ENCODE measurements at regions not wholly inside any gene's neighbourhood (a gene's known extent, or its start where the extent isn't known, plus 50 kb on each side); places are given as distances from the start of the nearest gene placed in this dataset.
"Not testable (repeated sequence)": the region's sequence is repeated elsewhere in the genome, so short reads cannot be mapped to it uniquely, and the experiment has no call there.

DNA sequence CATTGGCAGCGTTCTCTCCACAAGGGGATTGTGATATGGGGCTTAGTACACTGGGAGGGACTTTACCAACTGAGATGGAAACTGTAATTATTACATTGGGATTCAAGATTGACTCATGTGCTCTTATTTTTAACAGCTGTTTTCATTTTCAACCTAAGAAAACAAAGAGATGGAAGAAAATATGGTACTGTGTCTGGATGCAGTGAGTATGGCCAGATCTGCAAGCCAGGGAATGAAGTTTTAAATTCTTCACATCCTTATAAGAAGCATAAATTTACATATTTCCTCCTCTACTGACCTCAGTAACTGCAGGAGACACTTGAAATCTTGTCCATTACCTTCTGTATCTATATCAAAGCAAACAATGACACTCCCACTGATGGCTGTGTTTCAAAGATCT is 81.5 kb upstream of the EDEM3 start:
- H3K27ac ChIP-seq (ENCODE audit: low read depth in 1 of 2, low read length in 1 of 2): no peak overlapping the region
- TF ChIP-seq, protein P1, sequence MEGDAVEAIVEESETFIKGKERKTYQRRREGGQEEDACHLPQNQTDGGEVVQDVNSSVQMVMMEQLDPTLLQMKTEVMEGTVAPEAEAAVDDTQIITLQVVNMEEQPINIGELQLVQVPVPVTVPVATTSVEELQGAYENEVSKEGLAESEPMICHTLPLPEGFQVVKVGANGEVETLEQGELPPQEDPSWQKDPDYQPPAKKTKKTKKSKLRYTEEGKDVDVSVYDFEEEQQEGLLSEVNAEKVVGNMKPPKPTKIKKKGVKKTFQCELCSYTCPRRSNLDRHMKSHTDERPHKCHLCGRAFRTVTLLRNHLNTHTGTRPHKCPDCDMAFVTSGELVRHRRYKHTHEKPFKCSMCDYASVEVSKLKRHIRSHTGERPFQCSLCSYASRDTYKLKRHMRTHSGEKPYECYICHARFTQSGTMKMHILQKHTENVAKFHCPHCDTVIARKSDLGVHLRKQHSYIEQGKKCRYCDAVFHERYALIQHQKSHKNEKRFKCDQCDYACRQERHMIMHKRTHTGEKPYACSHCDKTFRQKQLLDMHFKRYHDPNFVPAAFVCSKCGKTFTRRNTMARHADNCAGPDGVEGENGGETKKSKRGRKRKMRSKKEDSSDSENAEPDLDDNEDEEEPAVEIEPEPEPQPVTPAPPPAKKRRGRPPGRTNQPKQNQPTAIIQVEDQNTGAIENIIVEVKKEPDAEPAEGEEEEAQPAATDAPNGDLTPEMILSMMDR (IDR thresholded peaks at IDR 0.05; ENCODE audit: control extremely low read depth, extremely low read depth): no peak
- H3K4me1 ChIP-seq (ENCODE audit: control insufficient read depth in 5 of 5, insufficient read depth in 5 of 5, low read length in 5 of 5): peaks cover 0 to 42% (median 0%) of the 10 kb centered on the region in 5 donors
- no peaks in the 10 kb centered on the region for H3K9me3 ChIP-seq (ENCODE audit: control insufficient read depth in 4 of 4, insufficient read depth in 3 of 4, low read length in 3 of 4)
- no peaks in the 10 kb centered on the region for H3K27me3 ChIP-seq (ENCODE audit: control insufficient read depth in 3 of 3, insufficient read depth in 3 of 3, low read length in 2 of 3)
- no peak overlapping the region for H3K4me3 ChIP-seq
- ATAC-seq (ENCODE audit: insufficient read depth, low FRiP score): no peak
- no peak overlapping the region for H3K9ac ChIP-seq (ENCODE audit: insufficient read depth in 1 of 2, low read length in 2 of 2)
- DNase-seq: no peak
- H3K36me3 ChIP-seq (ENCODE audit: control insufficient read depth in 4 of 4, insufficient read depth in 4 of 4, low read length in 4 of 4): peaks cover 0 to 5% (median 0%) of the 10 kb centered on the region in 4 donors
- 93 to 97% methylated on average over 1 of the region's 1 CpG for WGBS, 2 donors

DNA sequence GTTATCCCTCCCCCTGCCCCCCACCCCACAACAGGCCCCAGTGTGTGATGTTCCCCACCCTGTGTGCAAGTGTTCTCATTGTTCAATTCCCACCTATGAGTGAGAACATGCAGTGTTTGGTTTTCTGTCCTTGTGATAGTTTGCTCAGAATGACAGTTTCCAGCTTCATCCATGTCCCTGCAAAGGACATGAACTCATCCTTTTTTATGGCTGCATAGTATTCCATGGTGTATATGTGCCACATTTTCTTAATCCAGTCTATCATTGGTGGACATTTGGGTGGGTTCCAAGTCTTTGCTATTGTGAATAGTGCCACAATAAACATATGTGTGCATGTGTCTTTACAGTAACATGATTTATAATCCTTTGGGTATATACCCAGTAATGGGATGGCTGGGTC is 79.3 kb upstream of the EDEM3 start:
- H3K27me3 ChIP-seq (ENCODE audit: control insufficient read depth in 3 of 3, insufficient read depth in 3 of 3, low read length in 2 of 3); H3K9ac ChIP-seq (ENCODE audit: insufficient read depth in 1 of 2, low read length in 2 of 2); H3K27ac ChIP-seq (ENCODE audit: low read depth in 1 of 2, low read length in 1 of 2); DNase-seq; H3K9me3 ChIP-seq (ENCODE audit: control insufficient read depth in 4 of 4, insufficient read depth in 3 of 4, low read length in 3 of 4); ATAC-seq (ENCODE audit: insufficient read depth, low FRiP score); H3K4me3 ChIP-seq: not testable (repeated sequence)
- H3K4me1 ChIP-seq (ENCODE audit: control insufficient read depth in 5 of 5, insufficient read depth in 5 of 5, low read length in 5 of 5): peaks cover 0 to 35% (median 0%) of the 10 kb centered on the region in 5 donors
- peaks cover 0 to 12% (median 0%) of the 10 kb centered on the region in 4 donors for H3K36me3 ChIP-seq (ENCODE audit: control insufficient read depth in 4 of 4, insufficient read depth in 4 of 4, low read length in 4 of 4)

DNA sequence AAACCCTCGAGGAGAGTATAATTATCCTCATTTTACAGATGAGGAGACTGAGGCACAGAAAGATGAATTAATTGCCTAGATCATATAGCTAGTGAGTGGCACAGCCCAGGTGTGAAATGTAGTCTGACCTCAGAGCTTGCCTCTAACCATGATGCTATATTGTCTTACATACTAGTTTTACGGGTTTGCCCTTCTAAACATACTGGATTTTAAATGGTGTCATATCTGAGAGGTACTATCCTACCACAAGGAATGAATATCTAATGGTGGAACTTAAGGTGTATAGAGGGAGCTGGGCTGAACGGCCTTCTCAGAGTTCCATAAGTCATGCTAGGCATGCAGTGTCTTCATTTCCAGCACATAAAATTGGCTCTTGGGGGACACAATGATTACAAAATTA is 77.9 kb upstream of the EDEM3 start:
- no peaks in the 10 kb centered on the region for H3K27me3 ChIP-seq (ENCODE audit: control insufficient read depth in 3 of 3, insufficient read depth in 3 of 3, low read length in 2 of 3)
- TF ChIP-seq, protein P1 (IDR thresholded peaks at IDR 0.05; ENCODE audit: control extremely low read depth, extremely low read depth): no peak

DNA sequence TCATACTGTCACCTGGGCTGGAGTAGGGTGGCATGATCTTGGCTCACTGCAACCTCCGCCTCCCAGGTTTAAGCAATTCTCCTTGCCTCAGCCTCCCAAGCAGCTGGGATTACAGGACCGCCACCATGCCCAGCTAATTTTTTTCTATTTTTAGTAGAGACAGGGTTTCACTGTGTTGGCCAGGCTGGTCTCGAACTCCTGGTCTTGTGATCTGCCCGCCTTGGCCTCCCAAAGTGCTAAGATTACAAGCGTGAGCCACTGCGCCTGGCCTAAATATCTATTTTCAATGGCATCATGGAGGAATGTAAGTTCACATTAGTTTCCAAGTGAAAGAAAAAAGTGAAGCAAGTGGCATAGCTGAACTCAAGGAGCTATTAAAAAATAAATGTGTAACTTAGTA is 74.8 kb upstream of the EDEM3 start:
- peak in 1 of 3 donors; percentile 26 for DNase-seq
- not testable (repeated sequence) for H3K27ac ChIP-seq (ENCODE audit: low read depth in 1 of 2, low read length in 1 of 2); H3K4me3 ChIP-seq; H3K9me3 ChIP-seq (ENCODE audit: control insufficient read depth in 4 of 4, insufficient read depth in 3 of 4, low read length in 3 of 4); H3K9ac ChIP-seq (ENCODE audit: insufficient read depth in 1 of 2, low read length in 2 of 2); H3K27me3 ChIP-seq (ENCODE audit: control insufficient read depth in 3 of 3, insufficient read depth in 3 of 3, low read length in 2 of 3); ATAC-seq (ENCODE audit: insufficient read depth, low FRiP score)
- peaks cover 0 to 13% (median 0%) of the 10 kb centered on the region in 5 donors for H3K4me1 ChIP-seq (ENCODE audit: control insufficient read depth in 5 of 5, insufficient read depth in 5 of 5, low read length in 5 of 5)
- H3K36me3 ChIP-seq (ENCODE audit: control insufficient read depth in 4 of 4, insufficient read depth in 4 of 4, low read length in 4 of 4): peaks cover 0 to 12% (median 0%) of the 10 kb centered on the region in 4 donors
- 94 to 95% methylated on average over 6 of the region's 6 CpGs for WGBS, 2 donors

More for the DNA sequence above, 77.9 kb upstream of the EDEM3 start:
- WGBS, 2 donors: 95 to 98% methylated on average over 3 of the region's 3 CpGs
- ATAC-seq (ENCODE audit: insufficient read depth, low FRiP score): no peak
- H3K9ac ChIP-seq (ENCODE audit: insufficient read depth in 1 of 2, low read length in 2 of 2): no peak overlapping the region
- no peaks in the 10 kb centered on the region for H3K9me3 ChIP-seq (ENCODE audit: control insufficient read depth in 4 of 4, insufficient read depth in 3 of 4, low read length in 3 of 4)
- peaks cover 0 to 12% (median 0%) of the 10 kb centered on the region in 4 donors for H3K36me3 ChIP-seq (ENCODE audit: control insufficient read depth in 4 of 4, insufficient read depth in 4 of 4, low read length in 4 of 4)
- DNase-seq: no peak
- peaks cover 0 to 27% (median 0%) of the 10 kb centered on the region in 5 donors for H3K4me1 ChIP-seq (ENCODE audit: control insufficient read depth in 5 of 5, insufficient read depth in 5 of 5, low read length in 5 of 5)
- H3K27ac ChIP-seq (ENCODE audit: low read depth in 1 of 2, low read length in 1 of 2): no peak overlapping the region
- H3K4me3 ChIP-seq: no peak overlapping the region

DNA sequence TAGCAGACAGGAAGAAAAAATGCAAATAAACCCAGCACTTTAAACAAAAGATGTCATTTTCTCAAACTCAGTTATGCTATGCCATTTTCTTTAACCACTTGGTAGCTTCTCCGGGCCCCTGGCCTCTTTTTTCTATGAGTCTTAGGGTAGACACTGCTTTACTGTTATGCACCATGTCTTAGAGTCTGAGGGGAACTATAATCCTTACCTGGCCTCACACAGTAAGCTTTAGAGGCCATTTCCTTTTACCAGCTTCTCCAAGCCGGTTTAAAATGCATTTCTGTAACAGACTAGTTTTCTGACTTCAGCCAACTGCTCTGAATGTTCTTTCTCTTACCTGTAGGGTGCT is 73.7 kb upstream of the EDEM3 start:
- H3K9me3 ChIP-seq (ENCODE audit: control insufficient read depth in 4 of 4, insufficient read depth in 3 of 4, low read length in 3 of 4): no peaks in the 10 kb centered on the region
- peaks cover 0 to 13% (median 0%) of the 10 kb centered on the region in 5 donors for H3K4me1 ChIP-seq (ENCODE audit: control insufficient read depth in 5 of 5, insufficient read depth in 5 of 5, low read length in 5 of 5)
- TF ChIP-seq, protein P1 (IDR thresholded peaks at IDR 0.05; ENCODE audit: control extremely low read depth, extremely low read depth): no peak
- no peak overlapping the region for H3K4me3 ChIP-seq
- peak overlapping the region in 1 of 2 donors; percentile 77 for H3K27ac ChIP-seq (ENCODE audit: low read depth in 1 of 2, low read length in 1 of 2)
- H3K9ac ChIP-seq (ENCODE audit: insufficient read depth in 1 of 2, low read length in 2 of 2): no peak overlapping the region
- WGBS, 2 donors: 78 to 79% methylated on average over 2 of the region's 2 CpGs
- no peaks in the 10 kb centered on the region for H3K27me3 ChIP-seq (ENCODE audit: control insufficient read depth in 3 of 3, insufficient read depth in 3 of 3, low read length in 2 of 3)
- ATAC-seq (ENCODE audit: insufficient read depth, low FRiP score): no peak
- H3K36me3 ChIP-seq (ENCODE audit: control insufficient read depth in 4 of 4, insufficient read depth in 4 of 4, low read length in 4 of 4): peaks cover 0 to 12% (median 0%) of the 10 kb centered on the region in 4 donors
- DNase-seq: no peak
